ENCODE measurements at regions not wholly inside any gene's neighbourhood (a gene's known extent, or its start where the extent isn't known, plus 50 kb on each side); places are given as distances from the start of the nearest gene placed in this dataset.

GRCh38 chr21:28737674-28738419 is 254.8 kb downstream of the LTN1 start:
- no peaks in the 10 kb centered on the region for H3K27me3 Mint-ChIP-seq (ENCODE audit: insufficient read depth, unreplicated experiment)
- Histone ChIP-seq H3K9me3 (no peaks in the 10 kb centered on the region), H3K4me1 (no peaks in the 10 kb centered on the region), H3K27me3 (replicated peaks; ENCODE audit: control insufficient read depth, insufficient read depth, low read length) (no peaks in the 10 kb centered on the region), H3K4me3 (ENCODE audit: low read depth, low read length) (no peak overlapping the region), H3K36me3 (ENCODE audit: control insufficient read depth, insufficient read depth, low read length) (no peaks in the 10 kb centered on the region)
- DNase-seq: no peak
- CTCF ChIA-PET: no interaction called here
- H3K4me1 Mint-ChIP-seq (ENCODE audit: low read depth, unreplicated experiment): no peaks in the 10 kb centered on the region
- intact Hi-C loops (cut with micrococcal nuclease; ENCODE audit: unreplicated experiment): no loop called here
- no peaks in the 10 kb centered on the region for H3K36me3 Mint-ChIP-seq (ENCODE audit: insufficient read depth, unreplicated experiment)
- POLR2A ChIA-PET: no interaction called here
- TF ChIP-seq CTCF (IDR thresholded peaks at IDR 0.05; ENCODE audit: insufficient read depth in 1 of 2, low read depth in 1 of 2, low read length in 1 of 2, severe bottlenecking in 1 of 2, unreplicated experiment in 1 of 2): no peak
- BruUV-seq (replicated peaks): no TSS peak
- H3K27ac Mint-ChIP-seq (ENCODE audit: unreplicated experiment): no peak overlapping the region
- H3K4me3 Mint-ChIP-seq (ENCODE audit: unreplicated experiment): no peak overlapping the region
- no peaks in the 10 kb centered on the region for H3K9me3 Mint-ChIP-seq (ENCODE audit: unreplicated experiment)

GRCh38 chr21:28734522-28735175 is 258.0 kb downstream of the LTN1 start:
- H3K4me3 Mint-ChIP-seq (ENCODE audit: unreplicated experiment): no peak overlapping the region
- H3K36me3 Mint-ChIP-seq (ENCODE audit: insufficient read depth, unreplicated experiment): no peaks in the 10 kb centered on the region
- no peak for TF ChIP-seq CTCF (IDR thresholded peaks at IDR 0.05; ENCODE audit: insufficient read depth in 1 of 2, low read depth in 1 of 2, low read length in 1 of 2, severe bottlenecking in 1 of 2, unreplicated experiment in 1 of 2)
- intact Hi-C loops (cut with micrococcal nuclease; ENCODE audit: unreplicated experiment): no loop called here
- DNase-seq: no peak
- no peaks in the 10 kb centered on the region for H3K9me3 ChIP-seq
- H3K36me3 ChIP-seq (ENCODE audit: control insufficient read depth, insufficient read depth, low read length): no peaks in the 10 kb centered on the region
- no peaks in the 10 kb centered on the region for H3K9me3 Mint-ChIP-seq (ENCODE audit: unreplicated experiment)
- BruUV-seq (replicated peaks): no TSS peak
- no peak overlapping the region for H3K27ac Mint-ChIP-seq (ENCODE audit: unreplicated experiment)
- H3K27me3 ChIP-seq (replicated peaks; ENCODE audit: control insufficient read depth, insufficient read depth, low read length): no peaks in the 10 kb centered on the region
- ChIA-PET CTCF (interaction anchor here (2.8 kb wide), 1 partner anchor 11 kb away, joined by 12 read pairs; no protein-coding TSS in a partner anchor), POLR2A (no interaction called here)
- H3K4me3 ChIP-seq (ENCODE audit: low read depth, low read length): no peak overlapping the region
- H3K4me1 Mint-ChIP-seq (ENCODE audit: low read depth, unreplicated experiment): no peaks in the 10 kb centered on the region
- H3K4me1 ChIP-seq: no peaks in the 10 kb centered on the region
- no peaks in the 10 kb centered on the region for H3K27me3 Mint-ChIP-seq (ENCODE audit: insufficient read depth, unreplicated experiment)

DNA sequence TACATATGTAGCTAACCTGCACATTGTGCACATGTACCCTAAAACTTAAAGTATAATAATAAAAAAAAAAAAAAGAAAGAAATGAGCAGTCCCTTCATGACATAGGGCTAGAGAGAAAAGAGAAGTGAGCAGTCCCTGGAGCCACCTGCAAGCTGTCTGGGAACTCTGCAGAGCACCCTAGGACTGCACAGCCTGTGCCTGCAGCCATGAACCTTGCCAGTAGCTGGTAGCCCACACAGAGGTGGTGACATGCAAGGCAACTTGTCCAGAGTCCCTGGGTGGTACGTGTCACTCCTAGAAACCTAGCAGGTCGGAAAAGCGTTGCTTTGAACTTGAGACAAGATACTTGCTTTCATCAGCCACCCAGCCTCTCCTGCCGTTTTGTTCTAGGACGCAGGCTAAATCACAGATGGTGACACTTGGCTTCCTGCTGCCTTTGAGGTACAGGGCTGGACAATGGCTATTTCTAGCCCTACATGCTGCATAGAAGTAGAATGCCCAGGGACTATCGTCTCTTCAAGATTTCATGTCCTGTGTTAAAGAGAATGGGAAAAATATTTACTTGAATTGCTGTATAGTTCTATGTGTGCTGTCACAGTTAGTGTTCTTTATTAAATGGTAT is 260.9 kb downstream of the LTN1 start:
- CTCF ChIA-PET: no interaction called here
- BruUV-seq (replicated peaks): no TSS peak
- no peaks in the 10 kb centered on the region for H3K4me1 ChIP-seq

More for the DNA sequence above, 260.9 kb downstream of the LTN1 start:
- Mint-ChIP-seq H3K4me1 (ENCODE audit: low read depth, unreplicated experiment) (no peaks in the 10 kb centered on the region), H3K4me3 (ENCODE audit: unreplicated experiment) (no peak overlapping the region), H3K27me3 (ENCODE audit: insufficient read depth, unreplicated experiment) (no peaks in the 10 kb centered on the region), H3K27ac (ENCODE audit: unreplicated experiment) (no peak overlapping the region), H3K36me3 (ENCODE audit: insufficient read depth, unreplicated experiment) (no peaks in the 10 kb centered on the region), H3K9me3 (ENCODE audit: unreplicated experiment) (no peaks in the 10 kb centered on the region)
- Histone ChIP-seq H3K27me3 (replicated peaks; ENCODE audit: control insufficient read depth, insufficient read depth, low read length) (no peaks in the 10 kb centered on the region), H3K9me3 (no peaks in the 10 kb centered on the region), H3K4me3 (ENCODE audit: low read depth, low read length) (no peak overlapping the region), H3K36me3 (ENCODE audit: control insufficient read depth, insufficient read depth, low read length) (no peaks in the 10 kb centered on the region)
- DNase-seq: no peak
- no peak for TF ChIP-seq CTCF (IDR thresholded peaks at IDR 0.05; ENCODE audit: insufficient read depth in 1 of 2, low read depth in 1 of 2, low read length in 1 of 2, severe bottlenecking in 1 of 2, unreplicated experiment in 1 of 2)
- POLR2A ChIA-PET: no interaction called here
- intact Hi-C loops (cut with micrococcal nuclease; ENCODE audit: unreplicated experiment): no loop called here

Measured in Caco-2 (cell line).